ENCODE measurements at regions not wholly inside any gene's neighbourhood (a gene's known extent, or its start where the extent isn't known, plus 50 kb on each side); places are given as distances from the start of the nearest gene placed in this dataset.
"Not testable (repeated sequence)": the region's sequence is repeated elsewhere in the genome, so short reads cannot be mapped to it uniquely, and the experiment has no call there.

- peak; percentile 60 for DNase-seq
- H3K27me3 ChIP-seq (ENCODE audit: control insufficient read depth, insufficient read depth, low read length), result no peaks in the 10 kb centered on the region
- H3K36me3 ChIP-seq (replicated peaks; ENCODE audit: control insufficient read depth, insufficient read depth, low read length), result no peaks in the 10 kb centered on the region
- no peak overlapping the region for H3K4me3 ChIP-seq (ENCODE audit: insufficient read depth, low read depth, low read length)
Measured at GRCh38 chr11:45412521-45412920, 126.4 kb upstream of the SYT13 start.

DNA sequence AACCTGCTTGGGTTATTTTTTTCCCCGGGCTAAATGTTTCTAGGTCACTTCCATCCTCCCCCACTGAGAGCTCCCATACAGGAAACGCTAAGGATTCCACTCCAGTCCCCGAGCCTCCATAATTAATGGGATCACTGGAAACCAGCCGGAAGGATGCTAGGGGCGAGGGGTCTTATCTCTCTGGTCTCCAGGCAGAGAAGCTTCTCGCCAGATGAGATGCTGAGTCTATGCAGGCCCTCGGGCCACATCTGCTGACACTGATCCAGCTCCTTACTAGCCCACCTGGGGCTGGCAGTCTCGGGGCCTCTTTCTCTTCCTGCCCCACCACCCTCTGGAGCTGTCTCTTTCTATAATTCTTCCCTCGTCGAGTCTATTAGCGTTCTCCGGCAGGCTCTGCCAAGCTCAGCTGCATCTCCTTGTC is 125.9 kb upstream of the SYT13 start:
- no peaks in the 10 kb centered on the region for H3K27me3 ChIP-seq (ENCODE audit: control insufficient read depth, insufficient read depth, low read length)
- no peak overlapping the region for H3K4me3 ChIP-seq (ENCODE audit: insufficient read depth, low read depth, low read length)
- no peaks in the 10 kb centered on the region for H3K36me3 ChIP-seq (replicated peaks; ENCODE audit: control insufficient read depth, insufficient read depth, low read length)
- peak; percentile 50 for DNase-seq

- H3K4me3 ChIP-seq (ENCODE audit: insufficient read depth, low read depth, low read length), result no peak overlapping the region
Measured at GRCh38 chr11:45411228-45411946, 125.2 kb upstream of the SYT13 start.

DNA sequence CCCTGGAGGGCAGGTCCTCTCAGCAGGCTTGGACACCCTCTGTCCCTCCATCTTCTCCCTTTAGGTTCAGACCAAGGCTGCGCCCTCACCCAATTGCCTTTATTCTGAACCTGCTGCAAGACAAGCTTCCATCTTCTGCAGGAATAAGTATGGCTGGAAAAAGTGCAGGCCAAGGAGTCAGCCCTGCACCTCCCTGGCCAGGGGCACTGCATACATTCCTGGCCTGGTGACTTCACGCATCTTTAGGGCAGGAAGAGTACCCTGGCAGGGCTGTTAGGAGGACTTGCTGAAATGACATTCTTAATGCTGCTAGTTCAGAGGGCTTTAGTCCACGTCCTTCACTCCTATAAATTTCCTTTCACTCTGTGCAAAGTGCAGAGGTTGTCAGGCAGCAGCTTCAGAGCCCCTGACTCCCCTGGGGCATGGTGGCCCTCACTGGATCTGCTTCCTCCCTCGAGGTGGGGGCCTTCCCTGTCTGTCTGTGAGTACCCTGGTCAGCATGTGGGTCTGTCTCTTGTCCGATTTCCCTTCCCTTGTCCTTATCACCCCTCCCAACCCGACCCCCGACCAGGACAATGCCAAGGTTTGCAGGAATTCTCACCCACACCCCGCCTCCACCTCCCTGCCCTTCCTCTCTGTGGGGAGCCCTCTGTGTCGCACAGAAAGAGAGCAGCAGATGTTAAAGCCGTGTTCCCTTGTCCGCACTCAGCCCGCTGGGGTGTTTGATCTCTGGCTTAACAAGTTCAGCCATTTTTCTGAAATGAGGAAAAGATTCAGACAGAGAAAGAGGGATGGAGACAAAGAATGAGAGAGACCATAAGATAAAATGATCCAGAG is 124.5 kb upstream of the SYT13 start:
- no peaks in the 10 kb centered on the region for H3K36me3 ChIP-seq (replicated peaks; ENCODE audit: control insufficient read depth, insufficient read depth, low read length)
- no peaks in the 10 kb centered on the region for H3K27me3 ChIP-seq (ENCODE audit: control insufficient read depth, insufficient read depth, low read length)
- peak; percentile 59 for DNase-seq
- no peak overlapping the region for H3K4me3 ChIP-seq (ENCODE audit: insufficient read depth, low read depth, low read length)

More at GRCh38 chr11:45411228-45411946, 125.2 kb upstream of the SYT13 start:
- no peaks in the 10 kb centered on the region for H3K27me3 ChIP-seq (ENCODE audit: control insufficient read depth, insufficient read depth, low read length)
- DNase-seq, result no peak
- no peaks in the 10 kb centered on the region for H3K36me3 ChIP-seq (replicated peaks; ENCODE audit: control insufficient read depth, insufficient read depth, low read length)

GRCh38 chr11:45409587-45409986 is 123.4 kb upstream of the SYT13 start:
- Histone ChIP-seq H3K27me3 (ENCODE audit: control insufficient read depth, insufficient read depth, low read length) (no peaks in the 10 kb centered on the region), H3K4me3 (ENCODE audit: insufficient read depth, low read depth, low read length) (no peak overlapping the region), H3K36me3 (replicated peaks; ENCODE audit: control insufficient read depth, insufficient read depth, low read length) (no peaks in the 10 kb centered on the region)
- no peak for DNase-seq

DNA sequence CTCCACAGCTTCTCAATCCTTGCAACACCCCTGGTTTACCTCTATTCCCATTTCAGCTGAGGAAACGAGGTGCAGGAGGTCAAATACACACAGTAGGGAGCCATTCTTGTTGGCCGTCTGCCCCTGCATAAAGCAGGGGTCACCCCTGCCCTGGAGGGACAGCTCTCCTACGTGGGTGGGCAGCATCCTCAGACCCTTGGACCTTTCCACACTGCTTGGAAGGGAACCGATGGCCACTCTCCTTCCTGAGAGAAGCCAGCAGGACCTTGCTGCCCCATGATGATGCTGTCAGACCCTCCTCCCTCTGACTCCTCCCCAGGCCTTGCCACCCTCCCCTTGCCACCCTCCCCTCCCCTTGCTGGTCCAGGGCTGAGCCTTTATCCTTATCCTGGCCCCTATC is 121.1 kb upstream of the SYT13 start:
- DNase-seq, result no peak
- H3K27me3 ChIP-seq (ENCODE audit: control insufficient read depth, insufficient read depth, low read length), result no peaks in the 10 kb centered on the region
- no peaks in the 10 kb centered on the region for H3K36me3 ChIP-seq (replicated peaks; ENCODE audit: control insufficient read depth, insufficient read depth, low read length)
- no peak overlapping the region for H3K4me3 ChIP-seq (ENCODE audit: insufficient read depth, low read depth, low read length)

GRCh38 chr11:45405916-45406670 is 120.0 kb upstream of the SYT13 start:
- Histone ChIP-seq H3K36me3 (replicated peaks; ENCODE audit: control insufficient read depth, insufficient read depth, low read length) (no peaks in the 10 kb centered on the region), H3K4me3 (ENCODE audit: insufficient read depth, low read depth, low read length) (no peak overlapping the region), H3K27me3 (ENCODE audit: control insufficient read depth, insufficient read depth, low read length) (no peaks in the 10 kb centered on the region)
- no peak for DNase-seq

GRCh38 chr11:45403521-45403920 is 117.4 kb upstream of the SYT13 start:
- H3K27me3 ChIP-seq (ENCODE audit: control insufficient read depth, insufficient read depth, low read length); DNase-seq; H3K36me3 ChIP-seq (replicated peaks; ENCODE audit: control insufficient read depth, insufficient read depth, low read length); H3K4me3 ChIP-seq (ENCODE audit: insufficient read depth, low read depth, low read length): not testable (repeated sequence)

DNA sequence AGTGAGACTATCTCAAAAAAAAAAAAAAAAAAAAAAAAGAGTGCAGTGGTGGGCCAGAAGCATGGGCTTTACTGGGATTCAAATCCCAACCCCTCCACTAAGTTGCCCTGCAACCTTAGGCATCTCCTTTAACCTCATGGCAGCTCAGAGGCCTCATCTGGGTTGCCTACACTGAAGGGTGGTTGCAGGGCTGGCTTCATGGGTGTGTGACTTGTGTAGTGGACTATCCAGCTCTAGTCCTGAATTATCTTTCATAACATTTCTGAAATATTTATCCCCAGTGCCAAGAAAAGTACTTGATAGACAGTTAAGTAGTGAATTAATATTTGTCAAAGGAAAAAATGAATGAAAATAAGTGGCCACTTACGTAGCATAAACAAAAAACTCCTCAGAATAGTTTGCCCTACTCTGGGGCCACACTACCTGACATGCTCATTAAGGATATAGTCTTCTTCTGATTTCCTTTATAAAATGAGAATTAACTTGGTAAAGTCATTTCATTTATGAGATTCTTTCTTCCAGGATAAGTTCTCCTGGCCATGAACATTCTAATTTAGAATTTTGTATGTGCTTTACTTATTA is 116.0 kb upstream of the SYT13 start:
- H3K27me3 ChIP-seq (ENCODE audit: control insufficient read depth, insufficient read depth, low read length), result no peaks in the 10 kb centered on the region
- H3K4me3 ChIP-seq (ENCODE audit: insufficient read depth, low read depth, low read length), result no peak overlapping the region
- DNase-seq, result no peak
- no peaks in the 10 kb centered on the region for H3K36me3 ChIP-seq (replicated peaks; ENCODE audit: control insufficient read depth, insufficient read depth, low read length)

DNA sequence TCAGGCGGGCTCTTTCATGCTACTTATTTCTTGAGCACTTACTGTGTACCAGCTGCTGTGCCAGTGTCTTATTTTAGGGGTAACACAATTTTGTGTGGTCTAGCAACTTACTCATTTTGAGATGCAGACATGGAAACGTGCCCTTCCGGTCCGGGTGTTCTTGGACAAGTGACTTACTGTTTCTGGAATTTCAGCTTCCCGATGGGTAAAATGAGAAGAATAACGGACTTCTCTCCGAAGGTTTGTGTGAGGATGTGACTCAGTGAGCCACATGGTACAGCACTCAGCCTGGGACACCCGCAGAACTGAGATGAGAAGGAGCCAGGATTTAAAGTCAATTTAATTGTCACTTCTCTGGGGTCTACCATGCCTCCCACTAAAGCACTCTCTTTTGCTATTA is 114.5 kb upstream of the SYT13 start:
- Histone ChIP-seq H3K36me3 (replicated peaks; ENCODE audit: control insufficient read depth, insufficient read depth, low read length) (no peaks in the 10 kb centered on the region), H3K27me3 (ENCODE audit: control insufficient read depth, insufficient read depth, low read length) (no peaks in the 10 kb centered on the region), H3K4me3 (ENCODE audit: insufficient read depth, low read depth, low read length) (no peak overlapping the region)
- no peak for DNase-seq

GRCh38 chr11:45399166-45399565 is 113.0 kb upstream of the SYT13 start:
- H3K27me3 ChIP-seq (ENCODE audit: control insufficient read depth, insufficient read depth, low read length), result no peaks in the 10 kb centered on the region
- DNase-seq, result no peak
- H3K36me3 ChIP-seq (replicated peaks; ENCODE audit: control insufficient read depth, insufficient read depth, low read length), result no peaks in the 10 kb centered on the region
- no peak overlapping the region for H3K4me3 ChIP-seq (ENCODE audit: insufficient read depth, low read depth, low read length)

- Histone ChIP-seq H3K4me3 (ENCODE audit: insufficient read depth, low read depth, low read length) (no peak overlapping the region), H3K36me3 (replicated peaks; ENCODE audit: control insufficient read depth, insufficient read depth, low read length) (no peaks in the 10 kb centered on the region), H3K27me3 (ENCODE audit: control insufficient read depth, insufficient read depth, low read length) (no peaks in the 10 kb centered on the region)
- DNase-seq, result no peak
Measured at GRCh38 chr11:45398325-45398724, 112.2 kb upstream of the SYT13 start.

DNA sequence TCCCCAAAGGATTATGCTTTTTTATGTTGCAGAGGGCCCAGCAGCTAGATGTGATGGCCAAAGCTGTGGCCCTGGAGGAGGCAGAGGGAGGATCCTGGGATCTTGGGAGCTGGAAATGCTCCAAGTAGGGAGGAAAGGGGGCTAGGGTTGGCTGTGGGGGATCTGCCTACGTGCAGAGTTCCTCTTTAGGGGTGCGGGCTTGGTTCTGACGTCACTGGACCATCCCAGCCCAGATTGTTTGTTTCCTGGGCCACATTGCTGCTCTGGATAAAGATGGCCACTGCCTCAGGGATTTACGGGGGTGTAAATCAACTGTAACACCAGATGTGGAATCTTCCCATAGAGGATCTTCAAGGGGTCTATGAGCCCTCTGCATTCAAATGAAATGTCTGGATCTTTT is 110.3 kb upstream of the SYT13 start:
- no peak overlapping the region for H3K4me3 ChIP-seq (ENCODE audit: insufficient read depth, low read depth, low read length)
- no peaks in the 10 kb centered on the region for H3K36me3 ChIP-seq (replicated peaks; ENCODE audit: control insufficient read depth, insufficient read depth, low read length)
- H3K27me3 ChIP-seq (ENCODE audit: control insufficient read depth, insufficient read depth, low read length), result no peaks in the 10 kb centered on the region
- DNase-seq, result no peak

- H3K27me3 ChIP-seq (ENCODE audit: control insufficient read depth, insufficient read depth, low read length), result no peaks in the 10 kb centered on the region
- no peaks in the 10 kb centered on the region for H3K36me3 ChIP-seq (replicated peaks; ENCODE audit: control insufficient read depth, insufficient read depth, low read length)
- no peak for DNase-seq
- no peak overlapping the region for H3K4me3 ChIP-seq (ENCODE audit: insufficient read depth, low read depth, low read length)
Measured at GRCh38 chr11:45395947-45396346, 109.8 kb upstream of the SYT13 start.
